ENCODE measurements at regions not wholly inside any gene's neighbourhood (a gene's known extent, or its start where the extent isn't known, plus 50 kb on each side); places are given as distances from the start of the nearest gene placed in this dataset.
A peak's percentile ranks its signal among the peaks of the same experiment; 100 is the strongest.
"Not testable (repeated sequence)": the region's sequence is repeated elsewhere in the genome, so short reads cannot be mapped to it uniquely, and the experiment has no call there.

DNA sequence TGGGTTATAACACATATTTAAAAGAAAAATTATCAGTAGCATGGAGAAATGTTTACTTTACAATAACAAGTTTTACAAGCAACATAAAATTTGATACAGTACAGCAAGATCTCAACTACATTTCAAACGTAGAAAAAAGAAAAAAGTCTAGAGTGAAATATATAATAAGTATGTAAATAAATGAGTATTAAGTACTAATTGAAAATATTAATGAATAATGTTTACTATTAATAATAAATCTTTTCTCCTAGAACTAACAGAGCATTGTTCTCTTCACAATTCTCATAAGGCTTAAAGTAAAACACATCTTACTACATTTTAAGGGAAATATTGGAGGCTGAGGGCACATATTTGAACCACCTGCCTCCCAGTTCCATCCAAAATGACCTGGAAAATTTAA is 72.1 kb downstream of the TMEM212 start:
- DNase-seq (no peak), ATAC-seq (ENCODE audit: poor library complexity) (no peak)
- intact Hi-C loops (cut with DNase I): no loop called here

DNA sequence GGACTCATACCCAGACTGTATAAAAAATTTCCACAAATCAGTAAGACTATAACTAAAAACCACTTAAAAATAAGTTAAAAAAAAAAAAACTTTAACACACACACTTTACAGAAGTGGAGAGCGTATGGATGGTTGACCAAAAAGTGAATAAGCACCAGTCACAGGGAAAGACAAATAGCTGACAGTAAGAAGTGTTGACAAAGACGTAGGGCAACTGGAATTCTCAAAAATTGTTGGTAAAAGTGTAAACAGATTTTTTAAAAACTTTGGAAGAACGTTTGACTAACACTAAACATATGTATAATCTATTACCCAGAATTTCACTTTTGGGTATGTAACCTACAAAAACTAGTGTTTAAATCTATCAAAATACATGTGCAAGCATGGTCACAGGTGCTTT is 73.7 kb downstream of the TMEM212 start:
- DNase-seq (no peak), ATAC-seq (ENCODE audit: poor library complexity) (no peak)
- intact Hi-C loops (cut with DNase I): no loop called here

DNA sequence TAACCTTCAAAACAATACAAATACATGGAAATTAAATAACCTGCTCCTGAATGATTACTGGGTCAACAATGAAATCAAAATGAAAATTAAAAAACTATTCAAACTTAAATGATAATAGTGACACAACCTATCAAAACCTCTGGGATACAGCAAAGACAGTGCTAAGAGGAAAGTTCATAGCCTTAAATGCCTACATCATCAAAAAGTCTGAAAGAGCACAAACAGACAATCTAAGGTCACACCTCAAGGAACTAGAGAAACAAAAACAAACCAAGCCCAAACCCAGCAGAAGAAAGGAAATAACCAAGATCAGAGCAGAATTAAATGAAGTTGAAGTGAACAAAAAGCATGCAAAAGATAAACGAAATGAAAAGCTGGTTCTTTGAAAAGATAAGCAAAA is 79.5 kb downstream of the TMEM212 start:
- DNase-seq; intact Hi-C loops (cut with DNase I); ATAC-seq (ENCODE audit: poor library complexity): not testable (repeated sequence)

DNA sequence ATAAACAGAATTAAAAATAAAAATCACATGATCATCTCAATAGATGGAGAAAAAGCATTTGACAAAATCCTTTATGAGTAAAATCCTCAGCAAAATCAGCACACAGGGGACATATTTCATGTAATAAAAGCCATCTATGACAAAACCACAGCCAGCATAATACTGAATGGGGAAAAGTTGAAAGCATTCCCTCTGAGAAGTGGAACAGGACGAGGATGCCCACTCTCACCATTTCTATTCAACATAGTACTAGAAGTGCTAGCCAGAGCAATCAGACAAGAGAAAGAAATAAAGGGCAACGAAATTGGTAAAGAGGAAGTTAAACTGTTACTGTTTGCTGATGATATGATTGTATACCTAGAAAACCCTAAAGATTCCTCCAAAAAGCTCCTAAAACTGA is 80.5 kb downstream of the TMEM212 start:
- intact Hi-C loops (cut with DNase I); ATAC-seq (ENCODE audit: poor library complexity); DNase-seq: not testable (repeated sequence)

DNA sequence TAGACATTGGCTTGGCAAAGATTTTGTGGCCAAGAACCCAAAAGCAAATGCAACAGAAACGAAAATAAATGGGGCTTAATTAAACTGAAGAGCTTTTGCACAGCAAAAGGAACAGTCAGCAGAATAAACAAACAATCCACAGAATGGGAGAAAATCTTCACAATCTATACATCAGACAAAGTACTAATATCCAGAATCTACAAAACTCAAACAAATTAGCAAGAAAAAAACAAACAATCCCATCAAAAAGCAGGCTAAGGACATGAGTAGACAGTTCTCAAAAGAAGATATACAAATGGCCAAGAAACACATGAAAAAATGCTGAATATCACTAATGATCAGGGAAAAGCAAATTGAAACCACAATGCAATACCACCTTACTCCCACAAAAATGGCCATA is 81.7 kb downstream of the TMEM212 start:
- intact Hi-C loops (cut with DNase I); ATAC-seq (ENCODE audit: poor library complexity); DNase-seq: not testable (repeated sequence)

DNA sequence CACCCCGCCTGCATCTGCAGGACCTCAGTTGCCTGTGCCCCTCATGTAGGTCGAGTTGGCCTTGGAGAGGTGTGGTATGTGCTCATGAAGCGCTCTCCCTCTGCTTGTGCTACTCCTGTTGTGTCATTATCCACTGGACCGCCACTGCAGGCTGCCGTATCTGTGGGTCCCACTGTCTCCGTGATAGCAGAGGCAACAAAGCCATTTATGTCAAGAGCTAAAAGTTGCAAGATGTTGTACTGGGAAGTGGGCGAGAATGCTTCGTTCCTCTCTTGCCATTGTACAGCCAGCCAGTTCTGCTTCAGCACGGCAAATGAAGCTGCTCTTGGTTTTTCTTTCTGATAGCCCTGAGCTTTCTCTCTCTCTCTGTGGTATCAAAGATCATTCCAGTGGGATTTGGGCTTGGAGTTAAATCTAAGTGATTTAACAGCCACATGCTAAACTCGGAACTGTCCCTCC is 89.0 kb downstream of the TMEM212 start:
- intact Hi-C loops (cut with DNase I): no loop called here
- ATAC-seq (ENCODE audit: poor library complexity) (no peak), DNase-seq (no peak)

DNA sequence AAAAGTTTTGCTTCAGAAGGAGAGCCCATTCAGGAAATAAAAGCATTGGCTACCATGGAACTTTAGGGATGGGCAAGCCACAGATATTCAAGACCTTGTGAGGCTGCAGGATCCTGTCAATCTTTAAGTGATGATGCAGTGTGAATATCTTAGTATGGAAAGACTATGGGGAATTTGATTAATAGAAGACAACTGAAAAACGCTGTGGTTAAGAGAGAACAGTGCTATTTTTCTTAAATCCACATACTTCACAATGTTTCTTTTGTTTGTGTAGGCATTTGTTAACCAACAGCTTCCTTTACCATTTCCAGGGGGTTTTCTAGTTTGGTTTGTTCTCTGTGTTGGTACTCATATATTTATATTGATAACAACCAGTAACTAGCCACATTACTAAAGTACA is 90.3 kb downstream of the TMEM212 start:
- intact Hi-C loops (cut with DNase I): no loop called here
- no peak for ATAC-seq (ENCODE audit: poor library complexity)
- DNase-seq: no peak

DNA sequence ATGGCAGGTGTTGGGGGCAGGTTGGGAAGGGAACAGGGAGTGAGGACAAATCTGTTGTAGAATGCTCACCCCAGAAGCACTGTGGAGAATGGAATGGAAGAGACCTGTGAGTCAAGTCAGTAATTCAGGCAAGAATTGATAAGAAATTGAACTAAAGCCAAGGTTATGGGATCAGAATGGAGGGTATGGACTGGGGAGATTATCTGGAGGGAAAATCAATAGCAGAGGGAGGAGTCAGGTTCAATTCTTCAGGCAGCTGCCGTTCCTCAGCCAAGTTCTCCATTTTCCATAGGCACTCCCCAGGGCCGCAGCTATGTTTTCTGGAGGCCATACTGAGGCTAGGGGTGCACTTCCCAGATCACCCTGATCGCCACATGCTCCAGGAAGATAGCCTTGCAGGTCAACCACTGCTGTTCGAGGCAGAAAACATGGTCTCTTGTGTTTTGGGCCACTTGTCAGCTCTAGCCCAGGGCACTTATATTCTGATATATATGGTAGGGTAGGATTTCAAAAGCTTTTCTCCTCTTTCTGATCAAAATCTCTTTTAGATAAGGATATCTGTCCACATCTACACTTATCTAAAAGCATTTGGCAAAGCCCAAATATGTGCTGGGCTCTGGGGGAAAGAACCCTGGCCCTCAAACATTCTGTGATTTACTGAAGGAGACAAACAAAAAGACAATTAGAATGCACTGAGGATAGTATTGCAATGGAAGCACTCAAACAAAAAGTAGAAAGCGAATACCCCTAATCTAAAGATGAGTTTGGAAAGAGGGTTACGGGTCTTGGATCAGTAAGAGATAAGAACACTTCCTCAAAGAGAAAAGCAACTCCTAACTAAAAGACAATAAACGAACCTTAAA is 92.3 kb downstream of the TMEM212 start:
- ATAC-seq (ENCODE audit: poor library complexity): no peak
- DNase-seq: no peak
- intact Hi-C loops (cut with DNase I): no loop called here

DNA sequence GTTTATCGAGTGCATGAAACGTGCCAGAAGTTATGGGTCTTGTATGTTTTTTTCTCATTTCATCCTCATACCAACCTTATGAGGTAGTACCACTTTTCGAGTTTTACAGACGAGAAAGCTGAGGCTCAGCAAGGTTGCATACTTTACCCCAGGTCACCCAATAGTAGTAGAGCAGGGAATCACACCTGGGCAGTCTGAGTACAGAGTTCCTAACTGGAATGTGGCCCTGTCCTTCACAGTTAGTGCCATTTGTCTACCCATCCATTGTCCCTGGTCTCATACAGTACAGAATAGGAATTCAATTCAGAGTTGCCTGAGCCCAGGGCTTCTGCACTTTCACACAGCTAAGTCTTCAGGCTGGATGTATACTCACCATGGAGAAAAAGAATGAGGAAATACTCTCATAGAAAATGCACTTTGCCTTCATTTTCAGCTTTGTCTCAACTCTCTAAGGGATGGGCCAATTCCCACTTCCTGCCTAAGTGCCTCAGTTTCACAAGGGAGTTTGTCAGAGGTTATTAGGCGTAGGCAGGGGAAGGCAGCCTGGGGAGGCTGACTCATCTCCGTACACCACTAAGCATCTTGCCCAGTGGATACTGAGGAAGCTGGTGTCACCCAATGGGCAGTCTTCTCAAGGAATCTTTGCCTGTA is 93.2 kb downstream of the TMEM212 start:
- DNase-seq (no peak), ATAC-seq (ENCODE audit: poor library complexity) (peak; percentile 36)
- intact Hi-C loops (cut with DNase I): no loop called here

DNA sequence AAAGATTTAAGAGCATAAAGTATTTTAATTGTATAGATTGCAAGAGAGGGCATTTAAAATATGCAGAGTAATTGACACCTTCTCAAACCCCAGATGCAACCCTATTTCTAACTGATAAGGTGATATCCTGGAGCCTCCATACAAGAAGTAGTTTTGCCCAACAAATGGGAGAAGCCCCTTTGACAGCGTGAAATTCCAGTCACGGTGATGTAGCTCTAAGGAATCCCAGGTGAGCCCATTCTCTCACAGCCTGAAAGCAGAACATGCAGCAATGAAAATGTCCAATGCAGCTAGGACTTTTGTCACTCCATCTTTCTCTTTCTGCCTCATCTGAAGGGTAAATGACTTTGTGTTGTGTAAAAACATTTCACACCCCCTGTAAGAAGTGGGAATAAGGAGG is 96.4 kb downstream of the TMEM212 start:
- intact Hi-C loops (cut with DNase I): no loop called here
- DNase-seq (no peak), ATAC-seq (ENCODE audit: poor library complexity) (no peak)

DNA sequence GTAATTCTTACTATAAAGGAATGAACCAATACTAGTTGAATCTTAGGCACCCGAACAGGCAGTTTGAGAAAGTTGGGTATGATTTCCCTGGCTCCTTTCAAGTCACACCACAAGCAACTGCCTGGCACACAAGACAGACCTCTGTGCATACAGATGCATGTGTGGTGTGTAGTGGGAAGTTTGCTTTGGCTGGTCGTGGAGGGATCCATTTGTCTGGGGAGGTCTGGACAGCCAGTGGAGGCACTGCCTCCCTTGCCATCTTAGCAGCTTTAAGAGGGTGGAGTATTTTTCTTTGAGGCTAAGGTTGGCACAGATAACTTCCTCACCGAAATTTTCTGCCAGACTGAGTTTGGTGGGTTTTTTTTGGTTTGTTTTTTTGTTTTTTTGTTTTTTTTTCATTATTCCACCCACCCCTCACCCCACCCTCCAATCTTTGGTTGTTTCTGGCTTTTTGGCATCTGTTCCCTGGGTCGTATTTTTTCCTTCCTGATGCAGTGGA is 97.1 kb downstream of the TMEM212 start:
- intact Hi-C loops (cut with DNase I): no loop called here
- ATAC-seq (ENCODE audit: poor library complexity) (no peak), DNase-seq (no peak)

DNA sequence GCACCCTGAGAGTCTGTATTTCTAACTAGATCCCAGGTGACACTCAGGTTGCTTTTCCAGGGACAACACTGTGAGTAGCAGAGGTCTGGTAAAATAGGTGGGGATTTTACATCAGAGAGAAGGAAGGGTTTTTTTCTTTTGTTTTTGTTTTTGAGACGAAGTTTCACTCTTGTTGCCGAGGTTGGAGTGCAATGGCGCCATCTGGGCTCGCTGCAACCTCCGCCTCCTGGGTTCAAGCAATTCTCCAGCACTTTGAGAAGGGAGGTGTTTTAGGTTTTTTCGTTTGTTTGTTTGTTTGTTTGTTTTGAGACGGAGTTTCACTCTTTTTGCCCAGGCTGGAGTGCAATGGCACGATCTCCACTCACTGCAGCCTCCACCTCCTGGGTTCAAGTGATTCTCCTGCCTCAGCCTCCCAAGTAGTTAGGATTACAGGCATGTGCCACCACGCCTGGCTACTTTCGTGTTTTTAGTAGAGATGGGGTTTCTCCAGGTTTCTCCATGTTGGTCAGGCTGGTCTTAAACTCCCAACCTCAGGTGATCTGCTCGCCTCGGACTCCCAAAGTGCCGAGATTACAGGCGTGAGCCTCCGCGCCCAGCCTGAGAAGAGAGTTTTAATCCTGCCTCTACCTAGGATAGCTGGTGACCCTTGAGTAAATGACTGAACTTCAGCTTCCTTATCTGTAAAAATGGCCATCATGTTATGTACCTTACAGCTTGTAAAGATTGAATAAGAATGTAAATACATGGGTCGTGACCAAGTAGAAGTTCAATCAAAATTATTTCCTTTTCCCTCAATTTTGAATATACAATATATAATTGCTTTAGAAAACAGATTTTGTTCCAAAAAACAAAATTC is 95.9 kb upstream of the FNDC3B start:
- ATAC-seq (ENCODE audit: poor library complexity) (no peak), DNase-seq (no peak)
- intact Hi-C loops (cut with DNase I): no loop called here

DNA sequence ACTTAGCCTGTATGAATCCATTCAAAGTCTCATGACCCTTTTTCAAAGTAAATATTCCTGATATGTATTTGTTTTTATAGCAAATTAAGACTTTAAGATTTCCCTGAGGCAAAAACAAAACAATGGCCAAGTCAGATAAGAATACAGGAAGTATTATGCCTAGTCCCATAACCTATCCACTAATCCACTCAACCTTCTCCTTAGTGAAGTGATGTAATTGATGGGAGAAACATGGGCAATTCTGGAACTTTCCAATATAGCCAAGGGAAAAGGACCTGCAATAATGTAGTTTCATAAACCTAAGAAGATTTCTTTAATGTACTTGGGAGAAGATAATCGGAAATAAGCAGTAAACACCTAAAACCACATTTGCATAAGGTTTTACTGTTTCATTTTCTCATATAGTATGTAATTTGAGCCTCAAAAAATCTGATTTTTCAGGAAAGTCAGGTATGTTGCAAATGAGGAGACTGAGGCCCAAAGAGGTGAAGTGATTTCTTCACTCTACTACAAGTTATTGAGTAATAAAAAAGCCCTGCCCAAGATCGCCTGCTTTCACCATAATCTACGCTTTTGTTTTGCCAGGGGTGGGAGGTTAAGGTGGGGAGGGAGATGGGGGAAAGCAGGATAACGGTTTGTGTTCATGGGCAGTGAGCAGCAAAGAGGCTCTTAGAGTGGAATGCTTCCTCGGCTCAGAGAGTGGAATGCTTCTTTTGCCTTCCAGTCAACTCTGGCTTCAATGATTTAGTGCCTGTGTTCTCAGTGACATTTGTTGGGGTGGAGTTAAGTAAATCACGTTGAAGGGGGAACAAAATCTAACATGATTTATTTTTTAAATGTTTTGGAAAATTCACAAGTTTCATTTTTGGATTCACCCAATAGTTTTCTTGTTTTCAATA is 95.0 kb upstream of the FNDC3B start:
- ATAC-seq (ENCODE audit: poor library complexity) (peak; percentile 36), DNase-seq (no peak)
- intact Hi-C loops (cut with DNase I): no loop called here

DNA sequence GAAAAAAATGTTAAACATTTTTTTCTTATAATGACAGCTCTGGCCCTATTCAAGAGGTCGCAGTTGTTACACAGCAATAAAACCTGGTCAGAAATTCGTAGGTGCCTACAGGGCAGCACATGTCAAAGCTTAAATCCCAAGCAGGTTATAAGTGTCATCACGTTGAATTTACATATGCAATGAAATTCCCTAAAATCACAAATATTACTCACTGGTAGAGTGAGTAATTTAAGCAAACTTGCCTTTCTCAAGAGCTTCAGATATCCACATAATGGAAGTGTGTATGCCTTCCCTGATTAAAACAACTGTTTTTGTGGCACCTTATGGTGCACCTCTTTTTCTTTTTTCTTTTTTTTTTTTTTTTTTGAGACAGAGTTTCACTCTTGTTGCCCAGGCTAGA is 90.7 kb upstream of the FNDC3B start:
- no peak for ATAC-seq (ENCODE audit: poor library complexity)
- intact Hi-C loops (cut with DNase I): no loop called here

DNA sequence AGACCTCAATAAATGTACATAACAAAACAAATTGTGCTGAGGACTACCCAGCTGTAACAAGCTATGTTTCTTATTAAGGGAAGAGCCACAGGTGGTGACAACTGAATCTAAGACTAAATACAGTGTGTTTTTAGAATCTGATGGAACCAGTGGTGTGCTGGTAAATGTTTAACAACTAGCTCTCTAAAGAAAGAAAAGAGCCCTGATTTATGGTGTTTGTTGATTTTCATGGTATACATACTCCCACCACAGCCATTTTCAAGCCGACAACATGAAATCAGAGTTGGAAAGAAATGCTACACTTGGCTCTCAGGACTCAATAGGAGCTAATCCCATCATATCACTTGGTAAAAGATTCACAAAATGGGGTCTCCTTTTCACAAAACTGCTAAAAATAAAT is 89.8 kb upstream of the FNDC3B start:
- ATAC-seq (ENCODE audit: poor library complexity) (no peak), DNase-seq (no peak)
- intact Hi-C loops (cut with DNase I): no loop called here

More for the DNA sequence above, 90.7 kb upstream of the FNDC3B start:
- no peak for DNase-seq

DNA sequence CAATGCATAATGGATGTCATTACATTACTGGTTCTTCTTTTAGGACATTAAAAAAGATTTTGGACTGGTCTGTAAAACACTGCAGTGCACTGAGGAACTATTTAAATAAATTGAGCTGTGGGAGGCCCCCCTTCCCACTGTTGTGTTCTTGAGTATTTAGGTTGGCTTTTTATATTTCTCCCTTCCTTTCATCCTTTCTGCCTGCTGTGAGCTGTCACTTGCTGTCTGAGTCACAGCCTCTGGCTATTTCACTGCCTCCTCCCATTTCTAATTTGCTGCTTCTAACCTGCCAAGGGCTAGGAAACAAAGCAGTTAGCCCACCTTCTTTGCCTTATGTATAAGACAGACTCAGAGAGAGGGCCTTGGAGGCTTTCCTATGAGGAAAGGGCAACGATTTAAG is 89.0 kb upstream of the FNDC3B start:
- intact Hi-C loops (cut with DNase I): no loop called here
- ATAC-seq (ENCODE audit: poor library complexity) (no peak), DNase-seq (no peak)

DNA sequence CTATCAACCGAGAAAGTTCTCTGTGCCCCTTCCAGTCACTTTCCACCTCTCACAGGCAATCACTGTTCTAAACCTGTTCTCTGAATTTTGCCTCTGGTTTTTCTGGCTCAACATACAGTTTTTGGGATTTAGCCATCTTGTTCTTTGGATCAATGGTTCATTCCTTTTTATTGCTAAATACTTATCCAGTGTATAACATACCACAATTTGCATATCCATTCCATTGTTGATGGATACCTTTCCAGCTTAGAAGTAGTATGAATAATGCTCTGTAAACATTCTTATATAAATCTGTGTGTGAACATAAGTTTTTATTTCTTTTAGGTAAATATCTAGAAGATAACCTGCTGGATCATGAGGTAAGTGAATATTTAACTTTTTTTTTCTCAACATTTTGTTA is 87.8 kb upstream of the FNDC3B start:
- DNase-seq (no peak), ATAC-seq (ENCODE audit: poor library complexity) (no peak)
- intact Hi-C loops (cut with DNase I): no loop called here

DNA sequence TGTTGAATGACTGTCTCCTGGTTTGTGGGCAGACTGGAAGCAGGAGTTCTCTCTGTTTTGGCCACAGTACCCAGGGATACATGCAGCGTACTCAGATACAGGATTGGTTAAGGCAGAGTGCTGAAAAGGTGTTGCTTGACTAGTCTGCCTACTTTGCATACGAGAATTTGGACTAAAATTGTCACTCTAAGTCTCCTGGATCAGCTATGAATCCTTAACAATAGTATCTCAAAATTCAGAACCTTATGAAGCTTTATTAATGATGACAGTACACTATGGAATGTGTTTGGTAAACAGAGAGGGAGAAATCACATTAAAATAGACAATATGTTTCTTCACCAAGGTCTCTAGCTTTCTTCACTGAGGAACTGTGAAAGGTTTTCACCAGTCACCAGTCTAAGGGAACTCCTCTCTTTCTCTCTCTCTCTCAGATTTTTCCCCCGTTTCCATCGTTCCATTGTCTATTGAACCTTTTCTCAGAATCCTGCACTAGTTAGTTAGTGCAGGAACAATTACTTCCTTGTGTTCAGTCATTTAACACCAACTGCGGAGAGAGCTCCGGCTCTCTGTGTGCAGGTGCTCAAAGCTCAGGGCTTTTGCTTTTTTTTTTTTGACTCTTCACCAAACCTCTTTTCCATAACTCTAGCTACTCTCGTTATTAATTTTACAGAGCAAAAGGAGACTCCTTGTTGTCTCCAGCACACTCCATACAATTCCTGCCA is 85.9 kb upstream of the FNDC3B start:
- intact Hi-C loops (cut with DNase I): no loop called here
- no peak for DNase-seq
- no peak for ATAC-seq (ENCODE audit: poor library complexity)
